ENCODE measurements at regions not wholly inside any gene's neighbourhood (a gene's known extent, or its start where the extent isn't known, plus 50 kb on each side); places are given as distances from the start of the nearest gene placed in this dataset.

- Histone ChIP-seq H3K9me3 (no peaks in the 10 kb centered on the region), H3K4me1 (peaks cover 48% of the 10 kb centered on the region), H3K27ac (no peak overlapping the region), H3K4me3 (no peak overlapping the region), H3K27me3 (peaks cover 19% of the 10 kb centered on the region), H3K36me3 (no peaks in the 10 kb centered on the region)
- TF ChIP-seq CTCF (IDR thresholded peaks at IDR 0.05) (no peak), EP300 (IDR thresholded peaks at IDR 0.05) (no peak), POLR2AphosphoS5 (IDR thresholded peaks at IDR 0.05) (no peak), POLR2A (IDR thresholded peaks at IDR 0.05) (no peak)
- 58% methylated on average over 4 of the region's 4 CpGs for WGBS
- no peak for DNase-seq (ENCODE audit: low spot score in 2 of 2)
Measured at GRCh38 chr20:57038608-57039440, 227.6 kb downstream of the BMP7 start.

GRCh38 chr20:57040466-57040865, 226.0 kb downstream of the BMP7 start:
- 67% methylated on average over 3 of the region's 3 CpGs for WGBS
- Histone ChIP-seq H3K27me3 (peaks cover 16% of the 10 kb centered on the region), H3K36me3 (no peaks in the 10 kb centered on the region), H3K4me3 (no peak overlapping the region), H3K27ac (peak overlapping the region; percentile 37), H3K4me1 (peaks cover 52% of the 10 kb centered on the region), H3K9me3 (no peaks in the 10 kb centered on the region)
- TF ChIP-seq CTCF (IDR thresholded peaks at IDR 0.05) (no peak), POLR2A (IDR thresholded peaks at IDR 0.05) (no peak), POLR2AphosphoS5 (IDR thresholded peaks at IDR 0.05) (no peak), EP300 (IDR thresholded peaks at IDR 0.05) (no peak)
- no peak for DNase-seq (ENCODE audit: low spot score in 2 of 2)

DNA sequence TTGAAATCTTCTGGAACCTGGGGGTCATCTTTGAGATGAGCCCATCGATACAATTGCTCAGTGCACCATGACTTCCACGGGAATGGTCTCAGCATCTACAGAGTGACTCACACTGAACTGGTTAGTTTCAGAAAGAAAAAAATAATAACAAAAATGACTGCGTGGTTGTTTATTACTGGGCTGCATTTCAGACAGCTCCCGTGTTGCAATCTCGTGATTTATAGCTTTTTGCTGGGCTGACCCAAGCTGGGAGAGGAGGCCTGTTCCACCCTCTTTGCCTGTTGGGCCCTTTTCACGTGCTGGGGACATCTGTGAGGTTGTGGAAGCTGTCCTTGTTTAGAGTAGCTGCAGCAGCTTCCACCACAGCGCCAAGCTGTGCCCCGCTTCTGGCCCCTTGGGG, 225.5 kb downstream of the BMP7 start:
- DNase-seq (ENCODE audit: low spot score in 2 of 2) = peak in 1 of 2 donors; percentile 71
- no peak for TF ChIP-seq POLR2AphosphoS5 (IDR thresholded peaks at IDR 0.05)
- no peak for TF ChIP-seq CTCF (IDR thresholded peaks at IDR 0.05)
- no peak for TF ChIP-seq EP300 (IDR thresholded peaks at IDR 0.05)
- no peak for TF ChIP-seq POLR2A (IDR thresholded peaks at IDR 0.05)
- Histone ChIP-seq H3K36me3 (no peaks in the 10 kb centered on the region), H3K4me3 (no peak overlapping the region), H3K4me1 (peaks cover 52% of the 10 kb centered on the region), H3K27ac (peak overlapping the region; percentile 37), H3K27me3 (peaks cover 11% of the 10 kb centered on the region), H3K9me3 (no peaks in the 10 kb centered on the region)
- 26% methylated on average over 8 of the region's 8 CpGs for WGBS

DNA sequence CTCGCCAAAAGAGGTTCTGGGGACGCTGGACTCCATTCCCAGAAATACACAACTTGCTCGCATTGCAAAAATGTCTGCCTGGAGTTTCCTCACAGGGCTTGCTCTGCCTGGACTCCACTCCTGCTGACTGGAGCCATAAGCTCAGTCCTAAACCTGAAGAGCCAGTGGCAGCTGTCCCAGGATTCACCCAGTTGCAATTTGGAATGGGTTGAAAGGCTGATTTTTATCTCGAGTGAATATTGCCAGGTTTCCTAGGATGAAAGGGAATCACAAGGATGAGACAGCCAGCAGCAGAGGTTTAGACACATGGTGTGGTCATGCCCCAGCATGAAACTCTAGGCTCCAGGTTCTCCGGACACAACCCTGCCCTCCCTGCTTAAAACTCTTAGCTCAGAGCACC, 223.3 kb downstream of the BMP7 start:
- Histone ChIP-seq H3K4me1 (peaks cover 62% of the 10 kb centered on the region), H3K27me3 (peaks cover 11% of the 10 kb centered on the region), H3K9me3 (no peaks in the 10 kb centered on the region), H3K4me3 (no peak overlapping the region), H3K36me3 (no peaks in the 10 kb centered on the region), H3K27ac (peak overlapping the region; percentile 45)
- no peak for TF ChIP-seq EP300 (IDR thresholded peaks at IDR 0.05)
- no peak for TF ChIP-seq POLR2AphosphoS5 (IDR thresholded peaks at IDR 0.05)
- TF ChIP-seq CTCF (IDR thresholded peaks at IDR 0.05) = no peak
- TF ChIP-seq POLR2A (IDR thresholded peaks at IDR 0.05) = no peak
- no peak for DNase-seq (ENCODE audit: low spot score in 2 of 2)
- 29% methylated on average over 5 of the region's 5 CpGs for WGBS

- Histone ChIP-seq H3K4me3 (no peak overlapping the region), H3K27me3 (peaks cover 11% of the 10 kb centered on the region), H3K36me3 (no peaks in the 10 kb centered on the region), H3K4me1 (peaks cover 61% of the 10 kb centered on the region), H3K9me3 (no peaks in the 10 kb centered on the region), H3K27ac (peak overlapping the region; percentile 45)
- WGBS = 49% methylated on average over 16 of the region's 16 CpGs
- DNase-seq (ENCODE audit: low spot score in 2 of 2) = no peak
- TF ChIP-seq CTCF (IDR thresholded peaks at IDR 0.05) = no peak
- no peak for TF ChIP-seq POLR2A (IDR thresholded peaks at IDR 0.05)
- no peak for TF ChIP-seq EP300 (IDR thresholded peaks at IDR 0.05)
- TF ChIP-seq POLR2AphosphoS5 (IDR thresholded peaks at IDR 0.05) = no peak
Measured at GRCh38 chr20:57043669-57044268, 222.7 kb downstream of the BMP7 start.

All from suprapubic skin (tissue), 4 donors.